GM18861 (cell line): ENCODE measurements at regions not wholly inside any gene's neighbourhood (a gene's known extent, or its start where the extent isn't known, plus 50 kb on each side); places are given as distances from the start of the nearest gene placed in this dataset.
A peak's percentile ranks its signal among the peaks of the same experiment; 100 is the strongest.

Experiments used
- ATAC-seq: cut with Tn5 transposase; IDR thresholded peaks from one replicate; pipeline ENCODE4 v1.9.1; 2021; ENCODE audit not compliant: unreplicated experiment

DNA sequence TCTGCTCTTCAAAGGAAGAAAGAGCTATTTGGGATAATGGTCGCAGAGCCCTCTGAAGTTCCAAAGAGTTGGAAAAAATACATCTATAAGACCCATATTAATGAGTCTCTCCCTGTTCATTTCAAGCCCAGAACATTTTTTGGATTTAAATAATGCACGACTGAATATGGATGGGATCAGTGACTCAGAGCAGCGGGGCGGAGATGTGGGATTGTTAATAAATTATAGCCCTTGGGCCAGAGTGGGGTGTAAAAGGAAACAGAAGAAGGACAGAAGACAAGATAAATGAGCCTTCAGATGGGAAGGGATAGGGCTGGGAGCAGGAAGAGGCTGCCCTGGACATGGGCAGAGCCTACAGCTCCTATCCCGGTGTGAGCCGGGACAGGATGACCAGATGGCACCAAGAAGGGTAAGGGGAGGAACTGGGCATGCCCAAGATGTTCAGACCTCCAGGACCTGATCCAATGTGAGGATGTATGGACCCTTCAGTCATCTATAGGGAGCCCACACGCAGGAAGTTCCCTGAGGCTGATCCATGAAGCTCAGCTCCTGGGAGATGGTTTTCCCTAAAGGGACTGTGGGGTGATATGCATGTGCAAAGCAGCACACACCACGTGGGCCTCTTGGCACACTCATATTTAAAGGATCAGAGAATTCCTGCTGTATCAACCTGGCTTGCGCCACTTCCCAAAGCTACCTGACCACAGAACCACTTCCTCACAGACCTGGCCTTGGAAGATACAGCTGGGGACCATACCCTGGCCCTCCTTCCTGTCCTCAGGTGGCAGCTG, 96.1 kb upstream of the PLXNA4 start:
- no peak for ATAC-seq

DNA sequence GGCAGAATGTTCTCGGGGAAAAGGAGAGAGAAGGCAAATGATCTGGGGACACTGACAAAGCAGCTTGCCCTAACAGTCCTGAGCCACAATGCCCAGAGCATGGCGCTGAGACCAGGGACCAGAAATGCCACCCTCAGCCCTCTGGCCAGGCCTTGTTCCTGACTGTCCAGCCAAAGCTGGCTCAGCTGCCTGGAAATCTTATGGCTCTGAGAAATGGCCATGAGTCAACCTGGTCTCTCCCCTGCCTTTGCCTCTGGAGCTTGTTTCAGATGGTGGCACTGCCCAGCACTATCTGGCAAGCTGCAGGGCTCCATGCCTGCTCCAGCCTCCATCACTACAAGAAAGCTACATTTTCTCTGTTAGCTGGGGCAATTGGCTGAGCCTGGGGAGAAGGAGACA, 90.5 kb upstream of the PLXNA4 start:
- ATAC-seq = no peak

DNA sequence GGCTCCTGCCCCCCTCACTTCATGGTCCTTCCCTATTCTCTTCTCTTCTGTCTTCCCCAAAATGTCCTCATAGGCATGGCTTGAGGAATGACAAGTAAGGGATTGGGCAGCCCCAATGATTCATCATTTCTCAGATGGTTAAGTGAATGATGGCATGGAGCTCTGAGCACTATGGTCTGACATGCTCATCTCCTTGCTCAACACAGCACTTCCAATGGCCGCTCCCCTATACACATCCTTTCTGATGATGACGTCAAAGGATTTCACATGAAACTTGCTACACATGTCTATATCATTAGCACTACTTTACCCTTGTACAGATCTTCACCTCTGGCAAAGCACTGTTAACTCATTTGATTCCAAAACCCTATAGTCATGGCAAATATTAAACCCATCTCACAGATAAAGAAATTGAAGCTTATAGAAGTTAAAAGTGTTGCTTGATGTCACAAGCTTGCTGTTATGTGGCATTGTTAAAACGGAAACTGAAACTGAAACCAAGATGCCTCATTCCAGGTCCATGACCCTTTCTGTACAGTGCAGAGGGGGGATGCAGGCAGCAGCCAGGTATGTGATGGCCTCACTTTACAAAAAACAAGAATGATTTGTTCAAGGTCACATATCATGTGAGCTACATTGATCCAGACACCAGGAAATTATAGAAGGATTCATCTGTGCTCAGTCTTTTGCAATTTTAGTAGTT, 90.0 kb upstream of the PLXNA4 start:
- ATAC-seq = no peak

- no peak for ATAC-seq
Observed at GRCh38 chr7:132656846-132657776, 80.8 kb upstream of the PLXNA4 start.

DNA sequence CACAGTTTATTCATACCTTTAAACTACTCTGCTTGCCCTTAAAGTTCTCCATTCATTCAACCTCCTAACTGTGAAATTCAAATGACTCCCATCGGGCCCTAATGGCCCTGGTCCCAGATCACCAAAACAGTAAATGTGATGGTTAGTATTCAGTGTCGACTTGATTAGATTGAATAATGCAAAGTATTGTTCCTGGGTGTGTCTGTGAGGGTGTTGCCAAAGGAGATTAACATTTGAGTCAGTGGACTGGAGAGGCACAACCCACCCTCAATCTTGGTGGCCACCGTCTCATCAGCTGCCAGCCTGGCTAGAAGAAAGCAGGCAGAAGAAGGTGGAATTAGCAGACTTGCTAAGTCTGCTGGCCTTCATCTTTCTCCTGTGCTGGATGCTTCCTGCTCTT, 80.1 kb upstream of the PLXNA4 start:
- no peak for ATAC-seq

DNA sequence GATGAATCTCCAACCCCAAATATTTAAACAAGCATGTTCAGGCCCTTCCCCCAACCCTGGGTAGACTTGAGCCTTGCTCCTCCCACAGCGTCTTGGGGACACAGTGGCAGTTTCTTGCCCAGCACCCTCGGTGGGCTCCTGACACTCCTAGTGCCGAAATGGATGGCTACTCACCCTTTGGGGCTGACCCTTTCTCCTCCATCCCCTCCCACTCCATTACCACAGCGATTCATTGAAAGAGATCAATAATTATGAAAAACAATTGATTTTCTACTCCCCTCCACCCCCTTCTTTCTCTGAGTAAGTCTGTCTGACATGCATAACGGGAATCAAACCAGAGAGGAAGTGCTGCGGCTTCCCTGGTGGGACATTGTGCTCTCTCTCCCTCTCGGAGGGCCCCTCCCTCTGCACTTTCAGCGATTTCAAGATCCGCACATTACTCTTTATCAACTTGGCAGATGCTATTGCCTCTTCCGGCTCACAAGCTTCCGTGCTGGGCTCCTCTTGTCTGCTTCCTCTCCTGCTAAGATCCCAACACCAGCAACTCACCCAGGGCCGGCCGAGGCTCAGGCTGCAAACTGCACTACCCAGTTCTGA, 79.0 kb upstream of the PLXNA4 start:
- ATAC-seq = no peak

GRCh38 chr7:132654150-132654549, 77.9 kb upstream of the PLXNA4 start:
- peak; percentile 77 for ATAC-seq

GRCh38 chr7:132653366-132653930, 77.2 kb upstream of the PLXNA4 start:
- ATAC-seq = no peak

DNA sequence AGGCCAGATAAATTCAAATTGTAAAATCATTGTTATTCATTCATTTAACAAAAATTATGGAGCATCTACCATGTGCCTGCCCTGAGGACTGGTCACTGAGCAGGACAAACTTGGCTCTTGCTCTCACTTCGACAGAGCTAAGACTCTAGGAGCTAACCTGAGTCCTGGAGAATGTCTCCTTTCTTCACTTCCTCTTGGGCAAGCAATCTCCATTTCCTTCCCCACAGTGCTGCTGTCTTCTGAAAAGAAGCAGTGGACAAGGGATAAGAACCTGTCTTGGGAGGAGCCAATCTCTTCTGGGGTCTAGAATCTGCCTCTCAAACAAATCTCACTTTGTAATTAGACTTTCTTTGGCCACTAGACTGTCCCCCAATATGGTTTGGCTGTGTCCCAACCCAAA, 76.2 kb upstream of the PLXNA4 start:
- ATAC-seq = no peak

GRCh38 chr7:132650498-132650897, 74.2 kb upstream of the PLXNA4 start:
- ATAC-seq = no peak

DNA sequence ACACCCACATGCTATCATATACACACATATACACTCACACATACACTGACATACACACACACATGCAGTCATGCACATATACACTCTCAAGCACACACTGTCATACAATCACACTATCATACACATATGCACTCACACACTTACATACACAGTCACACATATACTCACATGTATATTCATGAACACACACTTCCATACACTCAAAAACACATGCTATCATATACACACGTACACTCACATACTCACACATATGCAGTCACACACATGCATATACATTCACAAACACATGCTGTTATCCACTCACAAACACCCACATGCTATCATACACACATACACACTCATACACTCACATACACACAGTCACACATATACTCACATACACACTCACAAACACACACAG, 71.0 kb upstream of the PLXNA4 start:
- ATAC-seq = no peak

- ATAC-seq = no peak
Observed at GRCh38 chr7:132646052-132646451, 69.8 kb upstream of the PLXNA4 start.

GRCh38 chr7:132643302-132643701, 67.0 kb upstream of the PLXNA4 start:
- no peak for ATAC-seq

DNA sequence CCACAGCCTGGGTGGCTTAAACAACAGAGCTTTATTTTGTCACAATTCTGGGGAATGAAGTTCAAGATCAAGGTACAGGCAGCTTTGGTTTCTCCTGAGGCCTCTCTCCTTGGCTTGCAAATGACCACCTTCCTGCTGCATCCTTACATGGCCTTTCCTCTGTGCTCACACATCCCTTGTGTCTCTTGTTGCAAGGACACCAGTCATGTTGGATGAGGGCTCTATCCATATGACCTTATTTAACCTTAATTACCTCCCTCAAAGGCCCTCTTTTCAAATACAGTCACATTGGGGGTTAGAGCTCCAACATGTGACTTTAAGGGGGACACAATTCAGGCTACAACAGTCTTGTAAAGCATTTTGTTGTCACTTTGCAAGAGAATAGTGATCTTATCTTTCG, 65.0 kb upstream of the PLXNA4 start:
- no peak for ATAC-seq

- ATAC-seq = no peak
Observed at GRCh38 chr7:132639983-132640382, 63.7 kb upstream of the PLXNA4 start.

DNA sequence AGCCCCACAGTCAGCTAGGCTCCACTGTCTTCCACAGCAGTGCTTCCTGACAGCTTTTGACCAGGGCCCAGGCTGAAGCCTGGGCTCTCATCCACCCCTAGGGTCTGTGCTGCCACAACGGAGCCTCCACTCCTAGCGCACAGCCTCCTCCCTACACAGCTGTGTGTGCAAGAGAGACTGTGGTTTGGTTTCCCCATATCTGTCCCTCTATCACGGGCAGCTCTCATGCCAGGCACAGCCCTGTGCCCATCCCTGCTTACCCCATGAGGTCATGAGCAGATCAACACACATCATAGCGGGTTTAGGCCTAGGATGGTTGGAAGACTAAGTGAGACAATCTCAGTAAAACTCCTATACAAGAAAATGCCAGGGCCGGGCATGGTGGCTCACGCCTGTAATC, 61.7 kb upstream of the PLXNA4 start:
- no peak for ATAC-seq

- no peak for ATAC-seq
Observed at GRCh38 chr7:132636581-132636980, 60.3 kb upstream of the PLXNA4 start.

DNA sequence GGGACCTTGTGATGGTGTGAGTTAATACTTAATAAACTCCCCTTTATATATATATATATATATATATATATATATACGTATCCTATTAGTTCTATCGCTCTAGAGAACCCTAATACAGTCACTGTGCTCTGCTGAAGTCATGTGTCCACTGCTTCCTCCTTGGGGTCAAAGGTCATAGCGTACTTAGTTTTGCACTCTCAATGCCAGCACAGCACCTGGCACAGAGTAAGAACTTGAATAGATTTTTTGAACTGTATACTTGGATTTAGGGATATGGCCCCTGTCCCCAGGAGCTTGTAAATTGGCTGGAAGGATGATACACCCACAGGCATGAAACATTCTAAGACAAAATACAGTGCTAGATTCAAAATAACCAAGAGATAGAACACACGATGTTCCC, 58.9 kb upstream of the PLXNA4 start:
- no peak for ATAC-seq

GRCh38 chr7:132630834-132631233, 54.6 kb upstream of the PLXNA4 start:
- ATAC-seq = no peak
